ENCODE measurements at regions not wholly inside any gene's neighbourhood (a gene's known extent, or its start where the extent isn't known, plus 50 kb on each side); places are given as distances from the start of the nearest gene placed in this dataset.

- no peak for DNase-seq (ENCODE audit: low read depth in 3 of 3, low spot score in 2 of 3)
These were observed 405.9 kb downstream of the AACS start for GRCh38 chr12:125470838-125471783.

- DNase-seq (ENCODE audit: low read depth in 3 of 3, low spot score in 2 of 3): no peak
These were observed 408.3 kb downstream of the AACS start for GRCh38 chr12:125473501-125473900.

GRCh38 chr12:125487336-125487735, 422.1 kb downstream of the AACS start:
- no peak for DNase-seq (ENCODE audit: low read depth in 3 of 3, low spot score in 2 of 3)

GRCh38 chr12:125491553-125491952, 426.3 kb downstream of the AACS start:
- DNase-seq (ENCODE audit: low read depth in 3 of 3, low spot score in 2 of 3): no peak

- DNase-seq (ENCODE audit: low read depth in 3 of 3, low spot score in 2 of 3): no peak
These were observed 427.4 kb downstream of the AACS start for GRCh38 chr12:125492354-125493270.

GRCh38 chr12:125493704-125494308, 428.6 kb downstream of the AACS start:
- no peak for DNase-seq (ENCODE audit: low read depth in 3 of 3, low spot score in 2 of 3)

GRCh38 chr12:125503128-125503527, 437.9 kb downstream of the AACS start:
- no peak for DNase-seq (ENCODE audit: low read depth in 3 of 3, low spot score in 2 of 3)

GRCh38 chr12:125509195-125509594, 444.0 kb downstream of the AACS start:
- no peak for DNase-seq (ENCODE audit: low read depth in 3 of 3, low spot score in 2 of 3)

- DNase-seq (ENCODE audit: low read depth in 3 of 3, low spot score in 2 of 3): no peak
These were observed 447.5 kb downstream of the AACS start for GRCh38 chr12:125512541-125513298.

GRCh38 chr12:125515887-125516286, 450.7 kb downstream of the AACS start:
- DNase-seq (ENCODE audit: low read depth in 3 of 3, low spot score in 2 of 3): no peak

GRCh38 chr12:125518074-125518473, 452.8 kb downstream of the AACS start:
- DNase-seq (ENCODE audit: low read depth in 3 of 3, low spot score in 2 of 3): peak; percentile 8 to 27 (median 13)

GRCh38 chr12:125519026-125519651, 453.9 kb downstream of the AACS start:
- DNase-seq (ENCODE audit: low read depth in 3 of 3, low spot score in 2 of 3): no peak

- no peak for DNase-seq (ENCODE audit: low read depth in 3 of 3, low spot score in 2 of 3)
These were observed 460.6 kb downstream of the AACS start for GRCh38 chr12:125525879-125526278.

- DNase-seq (ENCODE audit: low read depth in 3 of 3, low spot score in 2 of 3): no peak
These were observed 463.0 kb downstream of the AACS start for GRCh38 chr12:125528281-125528680.

GRCh38 chr12:125530201-125530600, 465.0 kb downstream of the AACS start:
- DNase-seq (ENCODE audit: low read depth in 3 of 3, low spot score in 2 of 3): no peak

- DNase-seq (ENCODE audit: low read depth in 3 of 3, low spot score in 2 of 3): no peak
These were observed 465.6 kb downstream of the AACS start for GRCh38 chr12:125530876-125531275.

- no peak for DNase-seq (ENCODE audit: low read depth in 3 of 3, low spot score in 2 of 3)
These were observed 466.3 kb downstream of the AACS start for GRCh38 chr12:125531574-125531973.

- peak in 1 of 3 donors; percentile 6 for DNase-seq (ENCODE audit: low read depth in 3 of 3, low spot score in 2 of 3)
These were observed 468.3 kb downstream of the AACS start for GRCh38 chr12:125533434-125534029.

- no peak for DNase-seq (ENCODE audit: low read depth in 3 of 3, low spot score in 2 of 3)
These were observed 473.4 kb downstream of the AACS start for GRCh38 chr12:125538401-125539199.
